Esophagus squamous epithelium (tissue), 4 donors: ENCODE measurements at regions not wholly inside any gene's neighbourhood (a gene's known extent, or its start where the extent isn't known, plus 50 kb on each side); places are given as distances from the start of the nearest gene placed in this dataset.

Experiments
- CTCF ChIP-seq, 6 experiments: fragments of 450-650 bp in 4 of 6; fragments of 200-600 bp in 2 of 6; sonication (generic) in 2 of 6; IDR thresholded peaks; one replicate each; pipeline ENCODE4 v1.5.1; 2016 to 2019; ENCODE audit warnings: antibody characterized with exemption in 6 of 6, mild to moderate bottlenecking in 4 of 6, moderate library complexity in 4 of 6
- POLR2A ChIP-seq, 4 donors: fragments of 450-650 bp; IDR thresholded peaks; one replicate each; pipeline ENCODE4 v1.6.1; 2017; ENCODE audit warnings: antibody characterized with exemption in 4 of 4, mild to moderate bottlenecking in 4 of 4, moderate library complexity in 3 of 4

- TF ChIP-seq CTCF (IDR thresholded peaks at IDR 0.05) (no peak), POLR2A (IDR thresholded peaks at IDR 0.05) (no peak)
Measured at GRCh38 chr4:182144626-182145333, 98.4 kb upstream of the TENM3 start.
